Thymus (tissue), 11 donors: ENCODE measurements at regions not wholly inside any gene's neighbourhood (a gene's known extent, or its start where the extent isn't known, plus 50 kb on each side); places are given as distances from the start of the nearest gene placed in this dataset.
"Not testable (repeated sequence)": the region's sequence is repeated elsewhere in the genome, so short reads cannot be mapped to it uniquely, and the experiment has no call there.

Experiments
- DNase-seq, 9 donors: peaks; one replicate each; pipeline ENCODE4 v3.0.0-alpha.2; 2013; ENCODE audit warnings: low spot score in 9 of 9, low read depth in 6 of 9, missing footprints in 1 of 9
- H3K27ac ChIP-seq, 2 donors: one replicate each; pipeline ENCODE4 v1.5.1; 2013; ENCODE audit warnings: control low read depth in 1 of 2, low read depth in 1 of 2, low read length in 1 of 2, mild to moderate bottlenecking in 1 of 2, moderate library complexity in 1 of 2
- H3K27me3 ChIP-seq, 2 donors: one replicate each; pipeline ENCODE4 v1.5.1; 2013; ENCODE audit warnings: low read length in 1 of 2; ENCODE audit not compliant: control insufficient read depth in 2 of 2, insufficient read depth in 1 of 2
- H3K36me3 ChIP-seq, 2 donors: one replicate each; pipeline ENCODE4 v1.5.1; 2013; ENCODE audit warnings: low read length in 1 of 2, mild to moderate bottlenecking in 1 of 2, moderate library complexity in 1 of 2; ENCODE audit not compliant: control insufficient read depth in 2 of 2, insufficient read depth in 2 of 2
- H3K4me1 ChIP-seq, 2 donors: one replicate each; pipeline ENCODE4 v1.5.1; 2013; ENCODE audit warnings: low read length in 2 of 2; ENCODE audit not compliant: control insufficient read depth in 2 of 2, insufficient read depth in 2 of 2
- H3K4me3 ChIP-seq, 2 donors: one replicate each; pipeline ENCODE4 v1.5.1; 2013; ENCODE audit warnings: low read length in 2 of 2, control low read depth in 1 of 2, mild to moderate bottlenecking in 1 of 2
- H3K9me3 ChIP-seq, 2 donors: one replicate each; pipeline ENCODE4 v1.5.1; 2013; ENCODE audit warnings: low read length in 1 of 2, mild to moderate bottlenecking in 1 of 2; ENCODE audit not compliant: control insufficient read depth in 2 of 2, insufficient read depth in 1 of 2
- WGBS: extraction: QIAGEN DNeasy Blood & Tissue Kit; methylation state at CpG from one replicate; pipeline ENCODE4 v1.1.7; 2013; 5-methylcytosine and 5-hydroxymethylcytosine counted together
- donor health status: healthy.

- no peak overlapping the region for H3K4me3 ChIP-seq
- H3K27ac ChIP-seq: no peak overlapping the region
- H3K4me1 ChIP-seq: no peaks in the 10 kb centered on the region
- no peaks in the 10 kb centered on the region for H3K9me3 ChIP-seq
- H3K36me3 ChIP-seq: no peaks in the 10 kb centered on the region
- no peak for DNase-seq
- no peaks in the 10 kb centered on the region for H3K27me3 ChIP-seq
These were observed 94.0 kb upstream of the GRIN3A start for GRCh38 chr9:101832486-101832885.

GRCh38 chr9:101821450-101821849 is 83.0 kb upstream of the GRIN3A start:
- DNase-seq, H3K27me3 ChIP-seq, H3K9me3 ChIP-seq, H3K27ac ChIP-seq, H3K4me1 ChIP-seq, H3K4me3 ChIP-seq, H3K36me3 ChIP-seq: not testable (repeated sequence)
- WGBS: 93% methylated on average over 1 of the region's 1 CpG

GRCh38 chr9:101820983-101821382 is 82.5 kb upstream of the GRIN3A start:
- DNase-seq, H3K27ac ChIP-seq, H3K4me1 ChIP-seq, H3K36me3 ChIP-seq, H3K9me3 ChIP-seq, H3K4me3 ChIP-seq, H3K27me3 ChIP-seq: not testable (repeated sequence)

GRCh38 chr9:101814064-101814463 is 75.6 kb upstream of the GRIN3A start:
- no peak overlapping the region for H3K27ac ChIP-seq

GRCh38 chr9:101807879-101808278 is 69.4 kb upstream of the GRIN3A start:
- not testable (repeated sequence) for H3K9me3 ChIP-seq, H3K27ac ChIP-seq, H3K27me3 ChIP-seq, H3K4me1 ChIP-seq, H3K36me3 ChIP-seq, H3K4me3 ChIP-seq, DNase-seq
- 94% methylated on average over 4 of the region's 4 CpGs for WGBS

More at GRCh38 chr9:101814064-101814463, 75.6 kb upstream of the GRIN3A start:
- 89% methylated on average over 1 of the region's 1 CpG for WGBS
- no peak for DNase-seq
- Histone ChIP-seq H3K27me3 (no peaks in the 10 kb centered on the region), H3K4me3 (no peak overlapping the region), H3K9me3 (no peaks in the 10 kb centered on the region), H3K36me3 (no peaks in the 10 kb centered on the region), H3K4me1 (no peaks in the 10 kb centered on the region)

- Histone ChIP-seq H3K4me3 (no peak overlapping the region), H3K4me1 (no peaks in the 10 kb centered on the region), H3K36me3 (no peaks in the 10 kb centered on the region), H3K27me3 (no peaks in the 10 kb centered on the region), H3K27ac (no peak overlapping the region), H3K9me3 (no peaks in the 10 kb centered on the region)
- 75% methylated on average over 5 of the region's 5 CpGs for WGBS
- no peak for DNase-seq
These were observed 57.6 kb upstream of the GRIN3A start for GRCh38 chr9:101796044-101796443.

GRCh38 chr9:101795147-101795546 is 56.7 kb upstream of the GRIN3A start:
- DNase-seq: no peak
- H3K36me3 ChIP-seq: no peaks in the 10 kb centered on the region
- H3K27me3 ChIP-seq: no peaks in the 10 kb centered on the region
- H3K4me1 ChIP-seq: no peaks in the 10 kb centered on the region
- 78% methylated on average over 2 of the region's 2 CpGs for whole genome bisulfite sequencing
- H3K27ac ChIP-seq: no peak overlapping the region
- no peaks in the 10 kb centered on the region for H3K9me3 ChIP-seq
- H3K4me3 ChIP-seq: no peak overlapping the region

GRCh38 chr9:101792475-101792874 is 54.0 kb upstream of the GRIN3A start:
- Histone ChIP-seq H3K36me3 (no peaks in the 10 kb centered on the region), H3K27me3 (no peaks in the 10 kb centered on the region), H3K27ac (no peak overlapping the region), H3K4me3 (no peak overlapping the region), H3K9me3 (no peaks in the 10 kb centered on the region), H3K4me1 (no peaks in the 10 kb centered on the region)
- no peak for DNase-seq
- 77% methylated on average over 3 of the region's 3 CpGs for whole genome bisulfite sequencing

- Histone ChIP-seq H3K4me1 (no peaks in the 10 kb centered on the region), H3K36me3 (no peaks in the 10 kb centered on the region), H3K9me3 (no peaks in the 10 kb centered on the region), H3K27ac (no peak overlapping the region), H3K4me3 (no peak overlapping the region), H3K27me3 (no peaks in the 10 kb centered on the region)
- WGBS: 10% methylated on average over 3 of the region's 3 CpGs
- peak in 2 of 9 donors; percentile 19 to 23 for DNase-seq
These were observed 53.5 kb upstream of the GRIN3A start for GRCh38 chr9:101791938-101792337.

GRCh38 chr9:101791533-101791932 is 53.1 kb upstream of the GRIN3A start:
- DNase-seq: no peak
- no peaks in the 10 kb centered on the region for H3K27me3 ChIP-seq
- H3K4me3 ChIP-seq: no peak overlapping the region
- H3K27ac ChIP-seq: no peak overlapping the region
- H3K4me1 ChIP-seq: no peaks in the 10 kb centered on the region
- no peaks in the 10 kb centered on the region for H3K36me3 ChIP-seq
- 81% methylated on average over 6 of the region's 6 CpGs for WGBS
- H3K9me3 ChIP-seq: no peaks in the 10 kb centered on the region
